ENCODE measurements at regions not wholly inside any gene's neighbourhood (a gene's known extent, or its start where the extent isn't known, plus 50 kb on each side); places are given as distances from the start of the nearest gene placed in this dataset.

- no peak for TF ChIP-seq EZH2 (IDR thresholded peaks at IDR 0.05; ENCODE audit: borderline replicate concordance, insufficient read depth, low read depth, low read length, poor library complexity, severe bottlenecking)
- no peak for TF ChIP-seq CTCF (IDR thresholded peaks at IDR 0.05)
Measured at GRCh38 chr2:120464448-120464931, 118.6 kb downstream of the INHBB start.

Measured in B cell (primary cell).